ENCODE measurements at regions not wholly inside any gene's neighbourhood (a gene's known extent, or its start where the extent isn't known, plus 50 kb on each side); places are given as distances from the start of the nearest gene placed in this dataset.

DNA sequence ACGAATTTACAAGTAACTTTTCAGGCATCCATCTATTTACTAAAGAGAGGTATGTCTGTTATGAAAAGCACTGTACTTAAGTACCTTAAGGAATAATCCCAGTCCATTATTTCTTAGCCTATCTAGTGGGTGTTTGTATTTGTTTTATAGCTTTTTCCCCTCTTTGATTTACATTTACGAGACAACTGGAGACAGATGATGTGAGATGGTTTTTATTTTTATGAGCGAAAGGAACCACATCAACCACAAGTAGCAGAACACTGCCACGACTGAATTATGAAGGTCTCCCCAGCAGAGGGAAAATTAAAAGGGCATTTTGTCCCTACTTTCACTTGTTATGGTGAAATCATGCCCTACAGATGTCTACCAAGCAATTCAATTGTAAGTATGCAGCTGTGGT lies 357.8 kb downstream of the NFIB start:
- BruUV-seq (replicated peaks) = no TSS peak
- ChIA-PET POLR2A (no interaction called here), CTCF (no interaction called here)
- Histone ChIP-seq H3K4me1 (ENCODE audit: control insufficient read depth, insufficient read depth, low read length) (no peaks in the 10 kb centered on the region), H3K27me3 (ENCODE audit: control insufficient read depth, insufficient read depth, low read length) (no peaks in the 10 kb centered on the region), H3K36me3 (ENCODE audit: control insufficient read depth, insufficient read depth, low read length) (no peaks in the 10 kb centered on the region), H3K4me3 (ENCODE audit: low read depth in 2 of 2, low read length in 2 of 2) (no peak overlapping the region), H3K27ac (ENCODE audit: low read length) (no peak overlapping the region), H3K9me3 (ENCODE audit: control insufficient read depth, insufficient read depth, low read depth, low read length) (no peaks in the 10 kb centered on the region)
- no peak for DNase-seq (ENCODE audit: low read depth, low spot score)
- intact Hi-C loops (cut with micrococcal nuclease; ENCODE audit: unreplicated experiment) (no loop called here), in situ Hi-C loops (cut with HindIII; ENCODE audit: low pct_unique_long_range_greater_than_20kb, low sequenced_read_pairs) (no loop called here)
- TF ChIP-seq SIN3A (IDR thresholded peaks at IDR 0.05; ENCODE audit: borderline replicate concordance, insufficient read depth, low read depth, low read length) = no peak
- TF ChIP-seq, protein P1, sequence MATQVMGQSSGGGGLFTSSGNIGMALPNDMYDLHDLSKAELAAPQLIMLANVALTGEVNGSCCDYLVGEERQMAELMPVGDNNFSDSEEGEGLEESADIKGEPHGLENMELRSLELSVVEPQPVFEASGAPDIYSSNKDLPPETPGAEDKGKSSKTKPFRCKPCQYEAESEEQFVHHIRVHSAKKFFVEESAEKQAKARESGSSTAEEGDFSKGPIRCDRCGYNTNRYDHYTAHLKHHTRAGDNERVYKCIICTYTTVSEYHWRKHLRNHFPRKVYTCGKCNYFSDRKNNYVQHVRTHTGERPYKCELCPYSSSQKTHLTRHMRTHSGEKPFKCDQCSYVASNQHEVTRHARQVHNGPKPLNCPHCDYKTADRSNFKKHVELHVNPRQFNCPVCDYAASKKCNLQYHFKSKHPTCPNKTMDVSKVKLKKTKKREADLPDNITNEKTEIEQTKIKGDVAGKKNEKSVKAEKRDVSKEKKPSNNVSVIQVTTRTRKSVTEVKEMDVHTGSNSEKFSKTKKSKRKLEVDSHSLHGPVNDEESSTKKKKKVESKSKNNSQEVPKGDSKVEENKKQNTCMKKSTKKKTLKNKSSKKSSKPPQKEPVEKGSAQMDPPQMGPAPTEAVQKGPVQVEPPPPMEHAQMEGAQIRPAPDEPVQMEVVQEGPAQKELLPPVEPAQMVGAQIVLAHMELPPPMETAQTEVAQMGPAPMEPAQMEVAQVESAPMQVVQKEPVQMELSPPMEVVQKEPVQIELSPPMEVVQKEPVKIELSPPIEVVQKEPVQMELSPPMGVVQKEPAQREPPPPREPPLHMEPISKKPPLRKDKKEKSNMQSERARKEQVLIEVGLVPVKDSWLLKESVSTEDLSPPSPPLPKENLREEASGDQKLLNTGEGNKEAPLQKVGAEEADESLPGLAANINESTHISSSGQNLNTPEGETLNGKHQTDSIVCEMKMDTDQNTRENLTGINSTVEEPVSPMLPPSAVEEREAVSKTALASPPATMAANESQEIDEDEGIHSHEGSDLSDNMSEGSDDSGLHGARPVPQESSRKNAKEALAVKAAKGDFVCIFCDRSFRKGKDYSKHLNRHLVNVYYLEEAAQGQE (IDR thresholded peaks at IDR 0.05; ENCODE audit: insufficient read depth in 1 of 2, low read depth in 2 of 2, low read length in 1 of 2) = no peak
- no peak for TF ChIP-seq TCF7L2 (IDR thresholded peaks at IDR 0.05; ENCODE audit: low read depth, low read length)
- TF ChIP-seq, protein P2, sequence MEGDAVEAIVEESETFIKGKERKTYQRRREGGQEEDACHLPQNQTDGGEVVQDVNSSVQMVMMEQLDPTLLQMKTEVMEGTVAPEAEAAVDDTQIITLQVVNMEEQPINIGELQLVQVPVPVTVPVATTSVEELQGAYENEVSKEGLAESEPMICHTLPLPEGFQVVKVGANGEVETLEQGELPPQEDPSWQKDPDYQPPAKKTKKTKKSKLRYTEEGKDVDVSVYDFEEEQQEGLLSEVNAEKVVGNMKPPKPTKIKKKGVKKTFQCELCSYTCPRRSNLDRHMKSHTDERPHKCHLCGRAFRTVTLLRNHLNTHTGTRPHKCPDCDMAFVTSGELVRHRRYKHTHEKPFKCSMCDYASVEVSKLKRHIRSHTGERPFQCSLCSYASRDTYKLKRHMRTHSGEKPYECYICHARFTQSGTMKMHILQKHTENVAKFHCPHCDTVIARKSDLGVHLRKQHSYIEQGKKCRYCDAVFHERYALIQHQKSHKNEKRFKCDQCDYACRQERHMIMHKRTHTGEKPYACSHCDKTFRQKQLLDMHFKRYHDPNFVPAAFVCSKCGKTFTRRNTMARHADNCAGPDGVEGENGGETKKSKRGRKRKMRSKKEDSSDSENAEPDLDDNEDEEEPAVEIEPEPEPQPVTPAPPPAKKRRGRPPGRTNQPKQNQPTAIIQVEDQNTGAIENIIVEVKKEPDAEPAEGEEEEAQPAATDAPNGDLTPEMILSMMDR (IDR thresholded peaks at IDR 0.05) = no peak
- no peak for TF ChIP-seq POLR2AphosphoS5 (IDR thresholded peaks at IDR 0.05; ENCODE audit: low read depth, low read length)
- no peak for ATAC-seq

DNA sequence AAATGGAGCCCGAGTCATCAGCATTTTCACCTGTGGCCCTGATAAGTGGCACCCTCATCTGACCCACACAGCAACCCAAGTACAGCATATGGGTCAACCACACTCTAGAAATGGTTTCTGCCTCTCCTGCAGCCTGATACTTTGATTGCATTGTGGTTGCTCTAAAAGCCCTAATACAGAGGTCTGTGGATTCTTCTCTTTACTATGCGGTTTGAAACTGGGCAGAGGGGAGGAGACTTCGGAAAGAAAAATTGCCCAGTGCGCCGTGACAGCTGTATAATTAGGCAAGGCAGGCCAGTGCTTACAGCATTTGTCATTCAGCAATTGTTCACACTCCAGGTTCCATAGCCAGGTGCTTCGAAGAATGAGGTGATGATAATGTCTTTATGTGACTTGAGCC lies 361.0 kb downstream of the NFIB start:
- no peaks in the 10 kb centered on the region for H3K27me3 ChIP-seq (ENCODE audit: control insufficient read depth, insufficient read depth, low read length)
- no TSS peak for BruUV-seq (replicated peaks)
- DNase-seq (ENCODE audit: low read depth, low spot score) = no peak
- no peaks in the 10 kb centered on the region for H3K9me3 ChIP-seq (ENCODE audit: control insufficient read depth, insufficient read depth, low read depth, low read length)
- intact Hi-C loops (cut with micrococcal nuclease; ENCODE audit: unreplicated experiment) = no loop called here
- TF ChIP-seq POLR2AphosphoS5 (IDR thresholded peaks at IDR 0.05; ENCODE audit: low read depth, low read length) = no peak
- no peak for TF ChIP-seq TCF7L2 (IDR thresholded peaks at IDR 0.05; ENCODE audit: low read depth, low read length)
- TF ChIP-seq, protein P1 (IDR thresholded peaks at IDR 0.05; ENCODE audit: insufficient read depth in 1 of 2, low read depth in 2 of 2, low read length in 1 of 2) = no peak
- TF ChIP-seq, protein P2 (IDR thresholded peaks at IDR 0.05) = no peak
- TF ChIP-seq SIN3A (IDR thresholded peaks at IDR 0.05; ENCODE audit: borderline replicate concordance, insufficient read depth, low read depth, low read length) = no peak
- ATAC-seq = no peak
- POLR2A ChIA-PET = no interaction called here
- no peak overlapping the region for H3K4me3 ChIP-seq (ENCODE audit: low read depth in 2 of 2, low read length in 2 of 2)
- no peaks in the 10 kb centered on the region for H3K36me3 ChIP-seq (ENCODE audit: control insufficient read depth, insufficient read depth, low read length)
- no peak overlapping the region for H3K27ac ChIP-seq (ENCODE audit: low read length)
- in situ Hi-C loops (cut with HindIII; ENCODE audit: low pct_unique_long_range_greater_than_20kb, low sequenced_read_pairs) = no loop called here
- H3K4me1 ChIP-seq (ENCODE audit: control insufficient read depth, insufficient read depth, low read length) = no peaks in the 10 kb centered on the region
- CTCF ChIA-PET = no interaction called here
